ENCODE measurements at regions not wholly inside any gene's neighbourhood (a gene's known extent, or its start where the extent isn't known, plus 50 kb on each side); places are given as distances from the start of the nearest gene placed in this dataset.

- TF ChIP-seq POLR2A (IDR thresholded peaks at IDR 0.05; ENCODE audit: low read length) = no peak
- TF ChIP-seq GATA1 (IDR thresholded peaks at IDR 0.05; ENCODE audit: low read depth, low read length) = no peak
Measured at GRCh38 chr21:28696844-28697410, 295.8 kb downstream of the LTN1 start.
